ENCODE measurements at regions not wholly inside any gene's neighbourhood (a gene's known extent, or its start where the extent isn't known, plus 50 kb on each side); places are given as distances from the start of the nearest gene placed in this dataset.

- no peak for DNase-seq (ENCODE audit: low spot score in 2 of 2)
- Histone ChIP-seq H3K9me3 (no peaks in the 10 kb centered on the region), H3K36me3 (no peaks in the 10 kb centered on the region), H3K4me1 (no peaks in the 10 kb centered on the region), H3K4me3 (no peak overlapping the region), H3K27ac (no peak overlapping the region), H3K27me3 (no peaks in the 10 kb centered on the region)
- 80% methylated on average over 2 of the region's 2 CpGs for WGBS
- no peak for TF ChIP-seq POLR2A (IDR thresholded peaks at IDR 0.05)
- TF ChIP-seq POLR2AphosphoS5 (IDR thresholded peaks at IDR 0.05), result no peak
- TF ChIP-seq EP300 (IDR thresholded peaks at IDR 0.05), result no peak
- no peak for TF ChIP-seq CTCF (IDR thresholded peaks at IDR 0.05)
Measured at GRCh38 chr6:53446151-53446550, 97.4 kb upstream of the ELOVL5 start.

DNA sequence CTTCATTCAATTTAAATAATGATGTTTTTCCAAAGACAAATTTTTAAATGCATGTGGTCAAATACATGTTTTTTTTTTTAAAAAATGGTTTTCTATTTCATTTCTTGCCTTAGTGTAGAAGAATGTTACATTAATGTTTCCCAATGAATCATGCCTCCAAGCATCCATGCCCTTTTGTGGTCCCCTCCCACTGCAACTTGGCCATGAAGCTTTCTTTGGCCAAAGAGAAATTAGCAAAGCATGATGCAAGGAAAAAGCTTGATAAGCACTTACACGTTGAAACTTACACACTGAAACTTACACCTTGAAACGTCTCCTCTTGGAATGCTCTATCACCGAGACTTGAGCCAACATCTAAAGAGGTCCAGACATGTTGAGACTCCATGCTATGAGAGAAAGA, 93.0 kb upstream of the ELOVL5 start:
- H3K36me3 ChIP-seq, result no peaks in the 10 kb centered on the region
- WGBS, result 65% methylated on average over 3 of the region's 3 CpGs
- peaks cover 7% of the 10 kb centered on the region for H3K4me1 ChIP-seq
- H3K9me3 ChIP-seq, result no peaks in the 10 kb centered on the region
- H3K4me3 ChIP-seq, result no peak overlapping the region
- H3K27ac ChIP-seq, result no peak overlapping the region
- no peaks in the 10 kb centered on the region for H3K27me3 ChIP-seq
- DNase-seq (ENCODE audit: low spot score in 2 of 2), result no peak
- no peak for TF ChIP-seq EP300 (IDR thresholded peaks at IDR 0.05)
- no peak for TF ChIP-seq CTCF (IDR thresholded peaks at IDR 0.05)
- TF ChIP-seq POLR2AphosphoS5 (IDR thresholded peaks at IDR 0.05), result no peak
- no peak for TF ChIP-seq POLR2A (IDR thresholded peaks at IDR 0.05)

GRCh38 chr6:53441035-53441493, 92.3 kb upstream of the ELOVL5 start:
- Histone ChIP-seq H3K27ac (no peak overlapping the region), H3K4me3 (no peak overlapping the region), H3K4me1 (peaks cover 7% of the 10 kb centered on the region), H3K9me3 (no peaks in the 10 kb centered on the region), H3K27me3 (no peaks in the 10 kb centered on the region), H3K36me3 (no peaks in the 10 kb centered on the region)
- 0% methylated on average over 1 of the region's 1 CpG for WGBS
- TF ChIP-seq POLR2AphosphoS5 (IDR thresholded peaks at IDR 0.05) (no peak), EP300 (IDR thresholded peaks at IDR 0.05) (no peak), CTCF (IDR thresholded peaks at IDR 0.05) (no peak), POLR2A (IDR thresholded peaks at IDR 0.05) (no peak)
- DNase-seq (ENCODE audit: low spot score in 2 of 2), result no peak

DNA sequence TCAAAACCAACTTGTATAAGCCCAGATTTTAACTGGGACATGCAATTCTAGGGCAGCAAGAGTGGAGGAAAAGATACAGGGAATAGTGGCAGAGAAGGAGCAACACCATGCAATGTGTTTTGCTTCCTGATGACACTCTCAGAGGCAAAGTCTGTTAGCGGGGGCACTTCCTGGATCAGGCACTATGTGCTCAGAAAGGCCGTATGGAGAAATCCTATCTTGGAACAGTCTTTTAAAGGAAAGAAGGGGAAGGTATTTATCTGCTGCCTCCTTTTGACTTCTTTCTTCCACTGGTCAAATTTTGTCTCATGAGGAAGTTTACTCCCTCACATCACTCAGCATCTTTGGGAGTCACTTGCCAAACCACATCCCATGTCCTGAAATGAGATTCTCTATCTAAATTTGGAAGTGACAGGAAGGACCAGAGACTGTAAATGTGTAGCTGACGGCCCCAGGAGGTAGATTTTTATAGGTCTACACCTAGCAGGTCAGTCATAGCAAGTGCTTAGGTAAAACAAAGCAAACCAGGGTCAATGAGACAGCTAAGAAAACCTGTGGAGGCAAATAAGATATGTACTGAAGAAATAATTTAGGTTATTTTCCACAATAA, 91.7 kb upstream of the ELOVL5 start:
- no peak for DNase-seq (ENCODE audit: low spot score in 2 of 2)
- peaks cover 7% of the 10 kb centered on the region for H3K4me1 ChIP-seq
- H3K27me3 ChIP-seq, result no peaks in the 10 kb centered on the region
- no peak overlapping the region for H3K27ac ChIP-seq
- 64% methylated on average over 3 of the region's 3 CpGs for WGBS
- no peak overlapping the region for H3K4me3 ChIP-seq
- TF ChIP-seq EP300 (IDR thresholded peaks at IDR 0.05) (no peak), POLR2A (IDR thresholded peaks at IDR 0.05) (no peak), CTCF (IDR thresholded peaks at IDR 0.05) (no peak), POLR2AphosphoS5 (IDR thresholded peaks at IDR 0.05) (no peak)
- H3K9me3 ChIP-seq, result no peaks in the 10 kb centered on the region
- H3K36me3 ChIP-seq, result no peaks in the 10 kb centered on the region

DNA sequence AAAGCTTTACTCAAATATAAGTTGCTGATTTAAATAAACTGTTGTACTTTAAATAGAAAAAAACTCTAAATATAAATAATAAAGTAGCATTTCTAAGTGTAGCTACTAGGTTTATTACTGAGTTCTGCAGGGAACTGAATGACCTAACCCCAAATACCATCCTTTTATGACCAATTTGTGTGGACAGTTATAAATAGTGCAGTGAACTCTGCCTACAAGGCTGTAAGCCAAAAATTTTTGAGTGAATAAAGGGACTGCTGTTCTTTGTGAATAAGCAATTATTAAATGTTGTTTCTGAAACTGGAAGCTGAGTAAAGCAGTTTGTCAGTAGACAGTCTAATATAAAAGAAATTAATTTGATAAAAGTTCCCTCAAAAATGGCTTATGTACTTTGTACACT, 90.8 kb upstream of the ELOVL5 start:
- no peak for TF ChIP-seq POLR2A (IDR thresholded peaks at IDR 0.05)
- TF ChIP-seq CTCF (IDR thresholded peaks at IDR 0.05), result no peak
- TF ChIP-seq POLR2AphosphoS5 (IDR thresholded peaks at IDR 0.05), result no peak
- TF ChIP-seq EP300 (IDR thresholded peaks at IDR 0.05), result no peak
- Histone ChIP-seq H3K9me3 (no peaks in the 10 kb centered on the region), H3K4me3 (no peak overlapping the region), H3K36me3 (no peaks in the 10 kb centered on the region), H3K27me3 (no peaks in the 10 kb centered on the region), H3K27ac (no peak overlapping the region), H3K4me1 (peaks cover 7% of the 10 kb centered on the region)
- no peak for DNase-seq (ENCODE audit: low spot score in 2 of 2)
